NCI-H1417 (cell line): ENCODE measurements at regions not wholly inside any gene's neighbourhood (a gene's known extent, or its start where the extent isn't known, plus 50 kb on each side); places are given as distances from the start of the nearest gene placed in this dataset.

ENCODE experiments used
- DNase-seq, 3 experiments: peaks; one replicate each; lab custom pipeline; 2025; lab: John Stamatoyannopoulos, UW

DNA sequence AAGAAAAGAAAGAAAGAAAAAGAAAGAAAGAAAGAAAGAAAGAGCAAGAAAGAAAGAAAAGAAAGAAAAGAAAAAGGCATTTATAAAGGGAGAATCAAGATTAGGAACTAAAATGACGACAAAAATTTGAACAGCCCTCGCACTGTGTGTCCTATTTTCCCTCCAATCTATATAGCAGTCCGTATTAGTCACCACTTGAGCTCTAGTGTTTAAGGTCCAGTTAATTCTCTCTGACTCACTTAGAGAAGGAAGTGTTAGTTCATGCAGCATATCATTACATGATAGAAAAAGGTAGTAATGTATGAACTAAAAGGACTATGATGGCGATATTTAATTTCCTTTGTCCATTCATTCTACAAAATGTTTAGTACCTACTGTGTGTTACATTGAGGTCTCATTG lies 122.7 kb downstream of the CBLL2 start:
- no peak for DNase-seq

DNA sequence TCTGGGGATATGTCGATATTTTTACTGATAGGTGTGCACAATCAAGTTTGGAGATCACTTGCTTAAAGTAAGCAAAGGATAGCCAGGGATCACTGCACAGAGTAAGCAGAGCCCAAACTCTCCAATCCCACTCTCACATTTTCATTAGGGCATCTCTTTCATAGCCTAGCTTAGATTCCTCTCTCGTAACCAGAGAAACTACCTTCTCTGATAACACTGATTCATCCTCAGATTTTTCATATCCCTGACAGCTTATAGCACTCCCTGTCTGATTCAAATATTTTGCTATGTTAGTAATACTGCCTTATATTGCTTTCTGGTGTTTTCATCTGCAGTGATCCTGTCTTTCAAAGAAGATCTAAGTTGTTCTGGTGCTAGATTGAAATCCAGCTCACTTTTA lies 123.7 kb downstream of the CBLL2 start:
- no peak for DNase-seq

- DNase-seq = no peak
These were observed 124.9 kb downstream of the CBLL2 start for GRCh38 chrX:22397566-22397965.

- DNase-seq = no peak
These were observed 126.9 kb downstream of the CBLL2 start for GRCh38 chrX:22399437-22400192.

DNA sequence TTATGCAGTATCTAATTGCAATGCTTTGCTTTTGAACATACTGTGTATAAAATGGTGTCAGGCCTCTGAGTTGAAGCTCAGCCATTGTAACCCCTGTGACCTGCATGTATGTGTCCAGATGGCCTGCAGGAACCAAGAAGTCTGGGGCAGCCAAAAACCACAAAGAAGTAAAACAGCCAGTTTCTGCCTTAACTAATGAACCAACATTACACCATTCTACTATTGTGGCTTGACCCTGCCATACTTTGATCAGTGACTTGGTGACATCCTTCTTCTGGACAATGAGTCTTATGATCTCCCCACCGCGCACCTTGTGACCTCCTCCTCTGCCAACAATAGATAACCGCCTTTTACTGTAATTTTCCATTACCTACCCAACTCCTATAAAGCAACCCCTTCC lies 131.6 kb downstream of the CBLL2 start:
- DNase-seq = no peak

DNA sequence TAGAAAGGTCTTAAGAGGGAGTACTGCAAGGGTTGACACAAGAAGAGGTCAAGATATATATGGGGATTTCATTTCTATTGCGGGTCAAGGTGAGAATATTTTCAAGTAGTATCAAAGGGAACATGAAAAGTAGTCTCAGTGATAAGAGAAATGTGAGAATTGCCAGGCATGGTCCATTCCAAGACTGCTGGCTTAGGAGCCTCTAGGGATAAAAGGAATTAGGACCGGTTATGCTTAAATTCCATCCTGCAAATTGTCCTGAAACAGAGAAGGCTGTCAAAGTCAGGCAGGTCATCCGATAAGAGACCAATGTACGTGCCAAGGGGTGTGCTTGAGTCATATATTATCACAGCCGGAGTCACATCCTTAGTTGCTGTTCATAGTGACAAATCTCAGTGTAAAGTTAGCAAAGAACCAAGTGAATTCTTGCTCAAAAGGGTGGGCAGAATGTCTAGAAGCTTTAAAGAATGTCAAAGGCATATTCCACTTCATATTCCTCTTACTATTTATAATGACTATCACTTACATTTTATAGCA lies 133.6 kb downstream of the CBLL2 start:
- no peak for DNase-seq

DNA sequence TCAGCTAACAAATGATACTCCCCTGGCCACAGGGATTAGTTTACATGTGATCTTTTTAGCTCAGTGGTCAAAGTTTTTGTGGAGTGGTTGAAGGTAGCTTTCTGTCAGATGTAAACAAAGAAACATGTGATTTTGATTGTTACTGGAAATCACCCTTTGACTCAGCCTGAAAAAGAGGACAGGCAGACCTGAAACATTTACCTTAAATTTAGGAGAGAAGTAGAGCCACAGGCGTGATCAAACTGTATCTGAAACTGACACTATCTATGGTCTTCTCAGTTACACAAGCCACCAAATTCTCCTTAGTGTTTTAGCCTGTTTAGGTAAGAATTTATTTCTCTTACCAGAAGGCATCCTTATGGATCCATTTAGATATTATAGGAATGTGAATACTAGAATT lies 136.7 kb downstream of the CBLL2 start:
- no peak for DNase-seq

- no peak for DNase-seq
These were observed 151.6 kb downstream of the CBLL2 start for GRCh38 chrX:22424122-22424915.

DNA sequence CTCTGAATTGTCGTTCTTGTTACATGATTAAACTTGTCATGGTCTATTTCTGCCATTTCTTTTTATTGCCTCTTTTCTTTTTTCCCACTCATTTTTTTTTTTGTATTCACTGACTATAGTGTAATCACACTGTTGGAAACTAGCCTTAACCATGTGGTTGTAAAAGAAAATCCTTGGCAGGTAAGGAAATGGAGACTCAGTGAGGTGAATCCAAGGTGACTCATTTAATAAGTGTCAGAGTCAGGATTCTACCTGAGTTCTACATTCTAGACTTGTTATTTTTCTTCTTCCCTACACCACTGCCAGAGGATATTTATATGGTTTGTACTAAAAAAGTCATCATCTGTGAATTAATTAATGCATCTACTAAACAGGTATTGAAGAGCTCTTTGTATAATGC lies 152.2 kb downstream of the CBLL2 start:
- no peak for DNase-seq

- DNase-seq = no peak
These were observed 157.0 kb downstream of the CBLL2 start for GRCh38 chrX:22429704-22430103.

DNA sequence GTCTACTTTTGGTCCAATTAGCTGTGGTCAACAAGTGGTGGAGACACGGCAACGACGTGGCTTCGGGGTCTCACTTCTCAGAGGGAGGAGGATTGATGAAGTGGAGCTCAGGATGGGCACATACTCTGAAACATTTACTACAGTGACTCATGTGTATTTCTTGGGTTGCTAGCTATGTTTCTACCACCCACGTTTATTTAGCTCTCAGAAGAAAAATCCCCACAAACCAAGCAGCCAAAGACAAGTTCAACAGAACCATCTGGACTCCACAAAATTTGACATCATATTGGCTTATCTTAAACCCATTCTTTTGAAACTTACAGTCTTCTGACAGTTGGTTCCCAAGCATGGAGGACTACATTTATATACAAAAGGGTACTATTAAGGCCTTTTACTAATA lies 158.0 kb downstream of the CBLL2 start:
- DNase-seq = no peak

GRCh38 chrX:22433292-22434070 lies 160.8 kb downstream of the CBLL2 start:
- DNase-seq = peak in 1 of 3 experiments; percentile 14

DNA sequence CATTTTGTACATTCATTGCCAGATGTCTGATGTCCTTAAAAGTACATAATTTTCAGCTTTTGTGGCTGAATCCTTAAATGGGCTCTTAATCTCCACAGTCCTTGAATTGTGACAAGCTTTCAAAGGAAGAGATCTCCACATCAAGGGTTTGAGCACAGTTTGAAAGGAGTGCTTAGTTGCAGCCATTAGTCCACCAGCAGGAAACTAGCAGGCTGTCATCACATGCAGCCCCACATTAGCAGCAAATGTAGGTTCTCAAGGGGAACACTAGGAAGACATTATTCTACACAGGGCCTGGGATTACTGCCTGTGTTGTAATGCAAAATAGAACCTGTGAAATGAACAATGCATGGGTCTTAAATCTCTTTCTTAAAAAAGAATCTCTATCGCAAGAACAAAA lies 173.2 kb downstream of the CBLL2 start:
- DNase-seq = no peak

DNA sequence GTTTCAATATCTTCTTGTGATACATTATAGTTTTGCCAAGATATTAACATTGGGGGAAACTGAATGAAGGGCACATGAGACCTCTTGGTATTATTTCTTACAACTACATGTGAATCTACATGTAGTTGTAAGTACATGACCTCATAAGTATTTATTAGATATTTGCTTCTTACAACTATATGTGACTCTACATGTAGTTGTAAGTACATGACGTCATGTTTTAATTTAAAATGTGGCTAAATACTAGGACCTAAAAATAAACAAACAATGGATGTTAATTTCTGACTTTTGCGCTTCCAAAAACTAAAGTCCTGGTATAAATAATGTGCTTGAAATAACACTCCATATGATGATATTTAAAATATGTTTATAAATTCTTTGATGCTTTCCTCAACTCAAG lies 190.2 kb downstream of the CBLL2 start:
- DNase-seq = no peak

- DNase-seq = no peak
These were observed 194.9 kb downstream of the CBLL2 start for GRCh38 chrX:22467571-22467970.

DNA sequence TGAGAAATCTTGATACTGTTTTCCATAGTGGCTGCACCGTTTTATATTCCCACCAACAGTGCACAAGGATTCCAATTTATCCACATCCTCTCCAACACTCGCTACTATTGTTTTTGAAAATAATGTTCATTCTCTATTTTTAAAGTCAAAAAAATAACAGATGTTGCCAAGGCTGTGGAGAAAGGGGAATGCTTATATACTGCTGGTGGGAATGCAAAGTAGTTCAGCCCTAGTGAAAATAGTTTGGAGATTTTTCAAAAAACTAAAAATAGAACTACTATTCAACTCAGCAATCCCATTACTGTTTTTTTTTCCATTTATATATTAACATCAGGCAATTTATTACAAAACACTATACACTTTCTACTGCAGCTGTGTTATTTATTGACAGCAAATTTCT lies 208.7 kb downstream of the CBLL2 start:
- DNase-seq = no peak

- peak in 2 of 3 experiments; percentile 44 to 83 for DNase-seq
These were observed 213.6 kb downstream of the CBLL2 start for GRCh38 chrX:22486296-22486695.

GRCh38 chrX:22516893-22517292 lies 244.2 kb downstream of the CBLL2 start:
- no peak for DNase-seq

DNA sequence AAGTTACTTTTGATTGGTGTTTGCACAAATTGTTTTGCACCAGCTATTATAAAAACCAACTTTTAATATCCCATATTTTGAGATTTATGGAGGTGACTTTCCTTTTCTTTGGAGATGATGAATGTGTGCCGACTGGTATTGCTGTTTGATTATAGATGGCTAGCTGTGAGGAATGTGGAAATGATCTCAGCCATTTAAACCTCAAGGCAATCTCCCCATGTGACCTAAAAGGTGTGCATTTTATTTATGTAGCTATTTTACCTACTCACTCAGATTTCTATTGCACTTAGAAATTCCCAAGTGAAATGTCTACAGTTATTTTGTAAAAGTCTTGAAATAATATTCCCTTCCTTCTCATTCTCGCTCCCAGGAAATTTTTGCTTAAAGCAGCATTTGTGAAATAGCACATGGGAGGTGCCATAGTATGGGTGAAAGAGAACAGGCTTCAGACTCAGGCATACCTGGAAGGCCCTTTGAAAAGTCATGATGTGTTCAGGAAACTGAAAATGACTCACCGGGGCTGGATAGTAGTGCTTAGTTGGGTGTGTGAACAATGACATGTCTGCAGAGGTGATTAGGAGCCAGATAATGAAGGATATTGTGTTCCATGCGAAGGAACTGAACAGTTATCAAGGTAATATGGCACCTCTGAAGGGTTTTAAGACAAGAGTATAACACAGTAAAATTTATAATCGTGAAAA lies 247.6 kb downstream of the CBLL2 start:
- no peak for DNase-seq

- DNase-seq = no peak
These were observed 253.6 kb downstream of the CBLL2 start for GRCh38 chrX:22526339-22526738.

DNA sequence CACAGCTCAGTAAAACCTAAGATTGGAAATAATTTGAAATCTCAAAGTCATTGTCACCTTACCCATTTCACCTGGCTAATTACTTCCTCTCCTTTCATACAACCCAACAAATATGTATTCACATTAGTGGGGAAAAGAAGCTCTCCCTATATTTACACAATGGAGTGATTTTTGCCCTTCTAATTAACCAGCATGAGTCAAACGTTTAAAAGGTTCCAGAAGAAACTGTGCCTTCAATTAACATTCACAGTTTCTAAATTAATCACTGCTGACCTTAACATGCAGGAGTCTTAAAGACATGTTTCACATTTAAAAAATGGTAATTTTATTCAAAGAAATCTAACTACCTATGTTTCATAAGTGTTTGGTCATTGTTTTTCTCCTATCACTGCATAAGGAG lies 254.6 kb downstream of the CBLL2 start:
- peak in 2 of 3 experiments; percentile 24 to 90 for DNase-seq

DNA sequence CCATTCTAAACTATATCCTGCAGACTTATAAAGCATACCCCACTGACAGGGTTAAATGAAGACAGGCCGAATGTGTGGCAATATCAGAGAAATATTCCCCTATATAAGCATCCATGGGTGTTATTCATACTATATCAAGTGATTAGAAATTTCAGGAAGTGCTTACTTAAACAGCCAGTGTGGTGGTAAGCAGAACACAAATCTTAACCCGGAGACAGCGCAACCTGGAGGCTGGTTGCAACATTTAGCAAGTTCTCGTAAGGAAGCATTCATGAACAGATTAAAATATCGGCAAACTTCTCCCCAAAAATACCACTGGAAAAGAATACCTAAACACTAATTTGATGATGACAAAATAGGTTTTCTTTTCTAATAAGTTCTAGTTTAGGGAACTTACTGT lies 261.2 kb downstream of the CBLL2 start:
- no peak for DNase-seq
